ENCODE measurements at regions not wholly inside any gene's neighbourhood (a gene's known extent, or its start where the extent isn't known, plus 50 kb on each side); places are given as distances from the start of the nearest gene placed in this dataset.

GRCh38 chr2:160868891-160869290 lies 291.3 kb upstream of the TANK start:
- intact Hi-C loops (cut with micrococcal nuclease) = no loop called here
- ATAC-seq (no peak), DNase-seq (no peak)
- 82% methylated on average over 2 of the region's 3 CpGs for WGBS (ENCODE audit: insufficient coverage)
- Histone ChIP-seq H3K9me3 (ENCODE audit: control insufficient read depth, insufficient read depth, low read length) (no peaks in the 10 kb centered on the region), H3K27me3 (ENCODE audit: control insufficient read depth, insufficient read depth, low read length) (no peaks in the 10 kb centered on the region), H3K4me3 (ENCODE audit: low read length) (no peak overlapping the region), H3K27ac (ENCODE audit: low read length) (no peak overlapping the region), H3K36me3 (ENCODE audit: control insufficient read depth, insufficient read depth, low read length) (no peaks in the 10 kb centered on the region), H3K4me1 (ENCODE audit: control insufficient read depth, insufficient read depth, low read length) (no peaks in the 10 kb centered on the region)
- Mint-ChIP-seq H3K4me3 (no peak overlapping the region), H3K27me3 (ENCODE audit: low read depth in 2 of 2) (peaks cover 0 to 15% of the 10 kb centered on the region in 2 donors), H3K36me3 (no peaks in the 10 kb centered on the region), H3K9me3 (no peaks in the 10 kb centered on the region), H3K4me1 (no peaks in the 10 kb centered on the region), H3K27ac (no peak overlapping the region)
- TF ChIP-seq, protein P1, sequence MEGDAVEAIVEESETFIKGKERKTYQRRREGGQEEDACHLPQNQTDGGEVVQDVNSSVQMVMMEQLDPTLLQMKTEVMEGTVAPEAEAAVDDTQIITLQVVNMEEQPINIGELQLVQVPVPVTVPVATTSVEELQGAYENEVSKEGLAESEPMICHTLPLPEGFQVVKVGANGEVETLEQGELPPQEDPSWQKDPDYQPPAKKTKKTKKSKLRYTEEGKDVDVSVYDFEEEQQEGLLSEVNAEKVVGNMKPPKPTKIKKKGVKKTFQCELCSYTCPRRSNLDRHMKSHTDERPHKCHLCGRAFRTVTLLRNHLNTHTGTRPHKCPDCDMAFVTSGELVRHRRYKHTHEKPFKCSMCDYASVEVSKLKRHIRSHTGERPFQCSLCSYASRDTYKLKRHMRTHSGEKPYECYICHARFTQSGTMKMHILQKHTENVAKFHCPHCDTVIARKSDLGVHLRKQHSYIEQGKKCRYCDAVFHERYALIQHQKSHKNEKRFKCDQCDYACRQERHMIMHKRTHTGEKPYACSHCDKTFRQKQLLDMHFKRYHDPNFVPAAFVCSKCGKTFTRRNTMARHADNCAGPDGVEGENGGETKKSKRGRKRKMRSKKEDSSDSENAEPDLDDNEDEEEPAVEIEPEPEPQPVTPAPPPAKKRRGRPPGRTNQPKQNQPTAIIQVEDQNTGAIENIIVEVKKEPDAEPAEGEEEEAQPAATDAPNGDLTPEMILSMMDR (IDR thresholded peaks at IDR 0.05) = no peak

DNA sequence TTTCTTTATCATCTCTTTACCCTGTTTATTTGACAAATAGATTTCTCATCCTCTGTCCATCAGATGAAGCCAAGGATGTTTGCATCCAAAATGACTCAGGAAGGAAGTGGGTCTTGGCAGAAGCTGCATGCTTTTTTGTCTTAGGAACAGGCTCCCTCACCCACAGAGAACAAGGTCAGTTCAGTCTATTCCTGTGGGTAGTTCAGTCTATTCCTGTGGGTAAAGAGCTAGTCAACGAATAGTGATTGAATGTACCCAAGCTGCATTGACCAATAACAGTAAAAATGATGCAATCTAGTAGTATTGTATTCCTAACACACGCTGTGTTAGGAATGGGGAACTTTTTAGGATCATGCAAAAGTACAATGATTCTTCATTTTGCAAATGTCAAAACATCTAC lies 290.8 kb upstream of the TANK start:
- DNase-seq (no peak), ATAC-seq (no peak)
- Histone ChIP-seq H3K27ac (ENCODE audit: low read length) (no peak overlapping the region), H3K36me3 (ENCODE audit: control insufficient read depth, insufficient read depth, low read length) (no peaks in the 10 kb centered on the region), H3K4me1 (ENCODE audit: control insufficient read depth, insufficient read depth, low read length) (no peaks in the 10 kb centered on the region), H3K27me3 (ENCODE audit: control insufficient read depth, insufficient read depth, low read length) (no peaks in the 10 kb centered on the region), H3K4me3 (ENCODE audit: low read length) (no peak overlapping the region), H3K9me3 (ENCODE audit: control insufficient read depth, insufficient read depth, low read length) (no peaks in the 10 kb centered on the region)
- H3K27me3 Mint-ChIP-seq (ENCODE audit: low read depth in 2 of 2) = peaks cover 0 to 15% of the 10 kb centered on the region in 2 donors
- H3K27ac Mint-ChIP-seq = no peak overlapping the region
- intact Hi-C loops (cut with micrococcal nuclease) = no loop called here
- no peak overlapping the region for H3K4me3 Mint-ChIP-seq
- H3K36me3 Mint-ChIP-seq = no peaks in the 10 kb centered on the region
- no peaks in the 10 kb centered on the region for H3K4me1 Mint-ChIP-seq
- TF ChIP-seq, protein P1 (IDR thresholded peaks at IDR 0.05) = no peak
- WGBS (ENCODE audit: insufficient coverage) = 86% methylated on average over 1 of the region's 2 CpGs
- H3K9me3 Mint-ChIP-seq = no peaks in the 10 kb centered on the region

- no peak overlapping the region for H3K4me3 ChIP-seq (ENCODE audit: low read length)
- intact Hi-C loops (cut with micrococcal nuclease) = no loop called here
- 67% methylated on average over 5 of the region's 6 CpGs for WGBS (ENCODE audit: insufficient coverage)
- no peak for ATAC-seq
- Mint-ChIP-seq H3K9me3 (no peaks in the 10 kb centered on the region), H3K36me3 (no peaks in the 10 kb centered on the region), H3K27ac (no peak overlapping the region), H3K4me3 (no peak overlapping the region), H3K4me1 (no peaks in the 10 kb centered on the region), H3K27me3 (ENCODE audit: low read depth in 2 of 2) (peaks cover 0 to 17% of the 10 kb centered on the region in 2 donors)
- TF ChIP-seq, protein P1 (IDR thresholded peaks at IDR 0.05) = no peak
- no peaks in the 10 kb centered on the region for H3K36me3 ChIP-seq (ENCODE audit: control insufficient read depth, insufficient read depth, low read length)
- H3K9me3 ChIP-seq (ENCODE audit: control insufficient read depth, insufficient read depth, low read length) = no peaks in the 10 kb centered on the region
- H3K27ac ChIP-seq (ENCODE audit: low read length) = no peak overlapping the region
- no peaks in the 10 kb centered on the region for H3K4me1 ChIP-seq (ENCODE audit: control insufficient read depth, insufficient read depth, low read length)
- no peaks in the 10 kb centered on the region for H3K27me3 ChIP-seq (ENCODE audit: control insufficient read depth, insufficient read depth, low read length)
- DNase-seq = no peak
Measured at GRCh38 chr2:160870729-160871465, 289.3 kb upstream of the TANK start.

- Mint-ChIP-seq H3K27ac (no peak overlapping the region), H3K36me3 (no peaks in the 10 kb centered on the region), H3K9me3 (no peaks in the 10 kb centered on the region), H3K4me1 (no peaks in the 10 kb centered on the region), H3K4me3 (no peak overlapping the region), H3K27me3 (ENCODE audit: low read depth in 2 of 2) (peaks cover 0 to 25% of the 10 kb centered on the region in 2 donors)
- ATAC-seq (no peak), DNase-seq (no peak)
- WGBS (ENCODE audit: insufficient coverage) = 89% methylated on average over 7 of the region's 7 CpGs
- H3K27ac ChIP-seq (ENCODE audit: low read length) = no peak overlapping the region
- H3K4me1 ChIP-seq (ENCODE audit: control insufficient read depth, insufficient read depth, low read length) = no peaks in the 10 kb centered on the region
- H3K36me3 ChIP-seq (ENCODE audit: control insufficient read depth, insufficient read depth, low read length) = no peaks in the 10 kb centered on the region
- H3K4me3 ChIP-seq (ENCODE audit: low read length) = no peak overlapping the region
- intact Hi-C loops (cut with micrococcal nuclease) = no loop called here
- H3K27me3 ChIP-seq (ENCODE audit: control insufficient read depth, insufficient read depth, low read length) = no peaks in the 10 kb centered on the region
- TF ChIP-seq, protein P1 (IDR thresholded peaks at IDR 0.05) = no peak
- no peaks in the 10 kb centered on the region for H3K9me3 ChIP-seq (ENCODE audit: control insufficient read depth, insufficient read depth, low read length)
Measured at GRCh38 chr2:160871953-160872352, 288.3 kb upstream of the TANK start.

Measured in natural killer cell (primary cell).